NCI-H524 (cell line): ENCODE measurements at regions not wholly inside any gene's neighbourhood (a gene's known extent, or its start where the extent isn't known, plus 50 kb on each side); places are given as distances from the start of the nearest gene placed in this dataset.
"Not testable (repeated sequence)": the region's sequence is repeated elsewhere in the genome, so short reads cannot be mapped to it uniquely, and the experiment has no call there.

ENCODE experiments used
- DNase-seq, 2 experiments: peaks; one replicate each; lab custom pipeline; 2025; lab: John Stamatoyannopoulos, UW

- no peak for DNase-seq
Measured at GRCh38 chr22:35183917-35184316, 73.4 kb upstream of the HMGXB4 start.

DNA sequence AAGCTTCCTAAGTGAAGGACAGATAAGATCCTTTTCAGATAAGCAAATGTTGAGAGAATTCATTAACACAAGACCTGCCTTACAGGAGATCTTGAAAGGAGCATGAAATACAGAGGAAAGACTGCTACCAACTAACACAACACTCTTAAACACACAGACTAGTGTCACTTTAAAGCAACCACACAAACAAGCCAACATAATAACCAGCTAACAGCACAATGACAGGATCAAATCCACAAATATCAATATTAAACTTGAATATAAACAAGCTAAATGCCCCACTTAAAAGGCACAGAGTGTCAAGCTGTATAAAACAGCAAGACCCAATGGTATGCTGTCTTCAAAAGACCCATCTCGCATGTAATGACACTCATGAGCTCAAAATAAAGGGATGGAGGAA, 70.8 kb upstream of the HMGXB4 start:
- DNase-seq, result no peak

- DNase-seq, result not testable (repeated sequence)
Measured at GRCh38 chr22:35188930-35189329, 68.4 kb upstream of the HMGXB4 start.

- DNase-seq, result no peak
Measured at GRCh38 chr22:35189559-35189958, 67.7 kb upstream of the HMGXB4 start.

DNA sequence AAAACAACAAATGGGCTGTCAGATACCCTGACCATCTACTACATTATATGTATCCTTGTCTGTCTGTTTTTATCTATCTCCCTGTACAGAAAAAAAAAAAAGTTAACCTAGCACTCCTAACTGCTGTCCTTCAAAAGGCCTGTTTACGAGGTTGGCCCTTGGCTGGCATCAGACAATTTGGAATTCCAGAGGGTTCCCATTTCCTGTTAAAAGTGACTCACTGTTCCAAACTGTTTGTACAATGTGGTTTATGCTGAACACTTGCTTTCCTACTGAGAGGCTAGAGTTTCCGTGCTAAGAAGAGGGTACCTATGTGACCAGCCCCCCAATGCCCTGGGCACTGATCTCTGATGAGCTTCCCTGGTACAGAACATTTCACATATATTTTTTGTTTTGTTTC, 65.9 kb upstream of the HMGXB4 start:
- no peak for DNase-seq

DNA sequence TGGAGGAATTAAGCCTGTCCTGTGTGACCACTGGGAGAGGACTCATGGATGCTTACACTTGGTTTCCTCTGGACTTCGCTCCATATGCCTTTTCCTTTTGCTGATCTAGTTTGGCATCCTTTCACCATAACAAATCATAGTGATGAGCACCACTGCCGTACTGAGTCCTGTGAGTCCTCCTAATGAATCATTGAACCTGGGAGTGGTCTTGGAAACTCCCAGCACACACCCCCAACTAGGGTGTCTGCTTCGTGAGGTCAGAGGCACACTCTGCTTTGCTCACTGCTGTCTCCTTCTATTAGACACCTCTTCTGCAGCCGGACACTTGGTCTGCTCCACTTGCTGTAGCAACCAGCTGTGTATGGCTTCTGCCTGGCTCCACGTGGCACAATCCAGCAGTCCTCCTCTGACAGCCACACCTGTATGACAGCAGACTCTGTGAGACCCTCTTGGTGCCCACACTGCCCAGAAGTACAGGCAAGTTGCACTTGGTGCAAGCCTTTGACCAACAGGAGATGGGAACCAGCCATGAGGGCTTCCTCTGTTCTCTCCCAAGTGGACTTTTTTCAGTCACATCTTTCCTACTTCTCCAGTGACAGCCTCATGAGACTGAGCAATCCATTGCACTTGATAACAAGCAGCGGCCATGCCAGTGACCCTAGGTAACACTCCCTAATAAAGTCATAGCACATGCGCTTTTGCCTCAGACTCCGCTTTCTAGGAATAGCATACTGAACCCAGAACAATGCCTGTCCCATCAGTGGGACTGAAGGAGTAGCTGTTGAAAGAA, 65.0 kb upstream of the HMGXB4 start:
- no peak for DNase-seq

- DNase-seq, result no peak
Measured at GRCh38 chr22:35195226-35195625, 62.1 kb upstream of the HMGXB4 start.

DNA sequence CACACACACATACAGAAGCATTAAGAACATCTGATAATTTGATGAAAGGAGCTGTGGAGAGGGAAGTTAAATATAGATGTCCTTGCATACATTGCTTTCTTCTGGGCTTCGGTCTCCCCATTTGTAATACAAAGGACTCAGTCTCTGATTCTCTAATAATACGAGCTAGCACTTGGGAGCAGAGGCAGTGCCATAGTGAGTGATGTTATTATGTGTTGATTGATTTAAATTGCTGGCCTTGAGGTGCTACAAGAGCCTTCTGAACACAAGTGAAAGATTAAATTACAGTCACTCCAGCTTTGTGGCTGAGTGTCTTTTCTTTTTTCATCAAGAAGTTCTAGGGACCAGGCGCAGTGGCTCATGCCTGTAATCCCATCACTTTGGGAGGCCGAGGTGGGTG, 61.5 kb upstream of the HMGXB4 start:
- no peak for DNase-seq

DNA sequence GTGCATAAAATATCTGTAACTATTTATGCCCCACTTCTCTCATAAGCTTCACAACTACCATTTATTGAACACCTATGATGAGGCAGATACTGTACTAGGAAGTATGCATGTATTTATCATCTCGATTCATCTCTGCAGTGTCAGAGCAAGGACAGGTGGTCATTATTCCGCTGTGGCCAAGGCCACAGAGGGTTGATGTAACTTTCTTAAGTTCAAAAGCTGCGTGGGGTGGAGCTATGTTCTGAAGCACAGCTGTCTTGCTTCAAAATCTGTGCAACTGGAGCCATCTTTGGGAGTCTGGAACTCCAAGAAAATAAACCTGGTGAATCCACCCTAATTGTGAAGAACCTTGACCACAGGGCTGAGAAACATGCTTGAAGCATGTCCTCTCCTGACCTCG, 60.2 kb upstream of the HMGXB4 start:
- DNase-seq, result no peak

DNA sequence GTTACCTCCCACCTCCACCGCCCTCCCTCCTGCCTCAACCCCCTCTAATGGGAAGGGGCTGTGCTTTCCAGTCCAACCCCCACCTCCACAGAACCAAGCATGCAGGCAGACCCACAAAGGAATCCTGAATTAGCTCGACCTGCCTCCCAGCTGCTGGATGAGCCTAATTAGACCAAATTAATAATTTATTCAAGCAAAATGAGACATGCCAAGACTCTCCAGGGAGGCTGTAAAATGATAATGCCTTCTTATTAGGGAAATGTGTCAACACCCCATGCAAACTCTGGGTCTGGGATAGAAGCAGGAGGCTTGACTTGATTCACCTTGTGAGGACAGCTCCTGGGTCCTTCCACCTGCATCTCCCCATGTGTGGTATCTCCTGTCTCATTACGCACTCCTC, 59.4 kb upstream of the HMGXB4 start:
- no peak for DNase-seq

GRCh38 chr22:35198738-35199137, 58.6 kb upstream of the HMGXB4 start:
- no peak for DNase-seq

- DNase-seq, result no peak
Measured at GRCh38 chr22:35202376-35202775, 54.9 kb upstream of the HMGXB4 start.

DNA sequence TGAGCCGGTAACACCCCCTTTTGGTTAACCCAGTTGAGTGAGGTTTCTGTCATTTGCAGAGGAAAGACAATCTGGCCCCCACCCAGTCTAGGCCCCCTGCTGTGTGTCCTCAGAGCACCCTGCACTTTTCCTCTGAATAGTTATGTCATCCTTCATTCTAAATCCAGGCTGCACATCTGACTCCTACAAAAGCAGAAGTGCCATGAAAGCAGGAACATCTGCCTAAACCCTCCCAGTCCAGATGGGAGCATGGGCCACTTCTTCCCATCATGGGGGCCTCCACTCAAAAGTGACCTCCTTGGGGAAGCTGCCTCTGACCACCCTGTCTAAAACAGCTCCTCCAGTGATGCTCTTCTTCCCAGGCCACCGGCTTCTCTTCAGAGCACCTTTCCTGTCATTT, 53.7 kb upstream of the HMGXB4 start:
- peak; percentile 84 to 95 for DNase-seq

- peak; percentile 77 to 94 for DNase-seq
Measured at GRCh38 chr22:35204807-35205775, 52.2 kb upstream of the HMGXB4 start.

DNA sequence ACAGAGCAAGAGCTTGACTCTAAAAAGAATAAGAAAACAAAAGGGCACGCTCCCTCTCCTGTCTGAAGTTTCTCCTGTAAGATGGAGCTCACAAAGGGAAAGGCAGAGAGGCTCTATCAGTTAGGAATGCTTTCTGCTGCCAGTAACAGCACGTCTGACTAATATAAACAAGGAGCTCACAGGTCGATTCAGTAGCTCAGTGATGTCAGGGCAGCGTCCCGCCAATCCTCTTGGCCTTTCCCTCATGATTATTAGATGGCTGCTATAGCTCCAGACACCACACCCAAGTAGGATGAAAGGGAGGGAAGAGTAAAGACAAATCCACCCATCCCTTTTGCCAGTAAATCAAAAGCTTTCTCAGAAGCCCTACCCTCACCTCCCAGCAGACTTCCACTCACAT, 51.3 kb upstream of the HMGXB4 start:
- DNase-seq, result peak in 1 of 2 experiments; percentile 36

DNA sequence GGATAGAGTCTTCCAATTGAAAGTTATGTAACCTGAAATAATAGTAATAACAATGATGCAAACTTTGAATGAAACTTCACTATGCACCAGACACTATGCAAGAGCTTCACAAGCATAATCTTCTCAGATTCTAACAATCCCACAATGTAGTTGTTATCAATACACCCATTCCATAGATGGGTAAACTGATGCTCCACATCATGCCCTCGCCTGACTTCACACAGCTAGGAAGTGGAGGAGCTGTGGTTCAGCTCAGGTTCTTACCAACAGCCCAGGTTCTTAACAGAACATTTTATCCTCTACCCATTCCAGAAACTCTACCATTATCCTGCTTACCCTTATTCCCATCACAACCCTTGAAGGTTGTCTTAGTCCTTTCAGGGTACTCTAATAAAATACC, 50.4 kb upstream of the HMGXB4 start:
- DNase-seq, result no peak
